GM12891 (cell line): ENCODE measurements at regions not wholly inside any gene's neighbourhood (a gene's known extent, or its start where the extent isn't known, plus 50 kb on each side); places are given as distances from the start of the nearest gene placed in this dataset.
"Not testable (repeated sequence)": the region's sequence is repeated elsewhere in the genome, so short reads cannot be mapped to it uniquely, and the experiment has no call there.

Experiments
- PAX5 ChIP-seq: IDR thresholded peaks from 2 replicates; pipeline ENCODE4 v1.6.1; 2011; ENCODE audit warnings: low read length, moderate library complexity, mild to moderate bottlenecking; ENCODE audit not compliant: insufficient read depth, severe bottlenecking
- POLR2A ChIP-seq: IDR thresholded peaks from 2 replicates; pipeline ENCODE4 v1.6.1; 2011; ENCODE audit warnings: low read depth, low read length, control low read depth
- POLR2AphosphoS5 ChIP-seq: IDR thresholded peaks from 2 replicates; pipeline ENCODE4 v1.6.1; 2011; ENCODE audit warnings: low read depth, low read length, control low read depth
- POU2F2 ChIP-seq: IDR thresholded peaks from 2 replicates; pipeline ENCODE4 v1.6.1; 2011; ENCODE audit warnings: low read depth, mild to moderate bottlenecking, control low read depth, low read length, moderate library complexity
- SPI1 ChIP-seq: IDR thresholded peaks from 2 replicates; pipeline ENCODE4 v1.6.1; 2011; ENCODE audit warnings: low read depth, low read length, control low read depth
- TAF1 ChIP-seq: IDR thresholded peaks from 2 replicates; pipeline ENCODE4 v1.6.1; 2011; ENCODE audit warnings: low read depth, low read length, control low read depth

GRCh38 chr22:22321743-22322611, 77.4 kb downstream of the VPREB1 start:
- not testable (repeated sequence) for TF ChIP-seq POLR2A, POLR2AphosphoS5, TAF1, SPI1, POU2F2, PAX5
